Suprapubic skin (tissue), 3 donors: ENCODE measurements at regions not wholly inside any gene's neighbourhood (a gene's known extent, or its start where the extent isn't known, plus 50 kb on each side); places are given as distances from the start of the nearest gene placed in this dataset.

ENCODE experiments used
- CTCF ChIP-seq, 2 donors: fragments of 200-600 bp in 1 of 2; fragments of 450-650 bp in 1 of 2; sonication (generic) in 1 of 2; IDR thresholded peaks; one replicate each; pipeline ENCODE4 v1.5.1; 2016 to 2019; ENCODE audit warnings: antibody characterized with exemption in 2 of 2, mild to moderate bottlenecking in 1 of 2, moderate library complexity in 1 of 2
- POLR2A ChIP-seq, 2 donors: fragments of 450-650 bp; IDR thresholded peaks; one replicate each; pipeline ENCODE4 v1.6.1; 2017; ENCODE audit warnings: antibody characterized with exemption in 2 of 2, mild to moderate bottlenecking in 2 of 2, moderate library complexity in 2 of 2

- TF ChIP-seq CTCF (IDR thresholded peaks at IDR 0.05) (no peak), POLR2A (IDR thresholded peaks at IDR 0.05) (no peak)
Measured at GRCh38 chr5:18243846-18244245, 609.6 kb downstream of the TAF11L14 start.
